ELF-1 (cell line): ENCODE measurements at regions not wholly inside any gene's neighbourhood (a gene's known extent, or its start where the extent isn't known, plus 50 kb on each side); places are given as distances from the start of the nearest gene placed in this dataset.
"Not testable (repeated sequence)": the region's sequence is repeated elsewhere in the genome, so short reads cannot be mapped to it uniquely, and the experiment has no call there.

Source experiments
- DNase-seq: peaks from one replicate; pipeline ENCODE4 v3.0.0-alpha.2; 2016; ENCODE audit warnings: low read depth, low spot score

DNA sequence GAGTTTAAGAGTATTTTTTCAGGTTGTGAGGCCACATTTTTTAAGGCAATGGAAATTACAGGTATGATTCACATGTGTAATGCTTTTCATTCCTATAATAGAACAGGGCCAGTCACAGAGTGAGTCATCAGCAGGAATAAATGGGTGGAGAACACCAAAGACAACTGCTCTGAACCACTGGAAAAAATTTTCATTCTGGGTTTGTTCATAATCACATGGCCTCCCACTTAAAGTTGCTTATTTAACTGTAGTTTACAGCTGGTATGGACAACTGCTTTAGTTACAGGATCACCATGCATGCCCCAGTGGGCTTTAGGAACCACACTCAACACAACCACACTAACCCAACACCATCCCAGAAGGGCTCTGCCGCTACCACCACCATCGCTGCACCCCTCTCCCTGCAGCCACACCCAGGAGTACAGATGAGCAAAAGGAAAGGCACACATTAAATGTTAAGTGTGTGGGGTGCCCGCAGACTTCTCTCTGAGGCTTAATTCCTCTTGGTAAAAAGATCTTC lies 107.0 kb upstream of the DST start:
- no peak for DNase-seq

- no peak for DNase-seq
These were observed 104.2 kb upstream of the DST start for GRCh38 chr6:56746767-56747504.

GRCh38 chr6:56745971-56746370 lies 103.3 kb upstream of the DST start:
- peak; percentile 58 for DNase-seq

DNA sequence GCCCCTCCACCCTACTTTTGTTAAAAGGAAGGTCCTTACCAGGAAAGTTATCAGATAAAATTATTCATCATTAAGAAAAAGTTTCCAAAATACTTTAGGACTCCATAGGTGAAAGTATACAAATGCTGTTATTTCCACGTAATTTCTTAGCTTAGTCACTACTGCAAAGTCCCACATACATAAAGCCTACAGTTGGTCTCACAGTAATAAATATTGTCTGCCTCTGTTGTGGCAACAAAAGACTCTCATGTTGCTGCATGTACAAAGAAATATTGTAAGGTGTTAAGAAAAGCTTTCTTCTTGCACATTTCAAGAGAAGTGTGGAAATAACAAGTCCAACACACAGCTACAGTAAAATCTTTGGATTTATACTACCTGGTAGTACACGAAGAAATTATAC lies 102.4 kb upstream of the DST start:
- DNase-seq: no peak

- no peak for DNase-seq
These were observed 101.8 kb upstream of the DST start for GRCh38 chr6:56744528-56744927.

DNA sequence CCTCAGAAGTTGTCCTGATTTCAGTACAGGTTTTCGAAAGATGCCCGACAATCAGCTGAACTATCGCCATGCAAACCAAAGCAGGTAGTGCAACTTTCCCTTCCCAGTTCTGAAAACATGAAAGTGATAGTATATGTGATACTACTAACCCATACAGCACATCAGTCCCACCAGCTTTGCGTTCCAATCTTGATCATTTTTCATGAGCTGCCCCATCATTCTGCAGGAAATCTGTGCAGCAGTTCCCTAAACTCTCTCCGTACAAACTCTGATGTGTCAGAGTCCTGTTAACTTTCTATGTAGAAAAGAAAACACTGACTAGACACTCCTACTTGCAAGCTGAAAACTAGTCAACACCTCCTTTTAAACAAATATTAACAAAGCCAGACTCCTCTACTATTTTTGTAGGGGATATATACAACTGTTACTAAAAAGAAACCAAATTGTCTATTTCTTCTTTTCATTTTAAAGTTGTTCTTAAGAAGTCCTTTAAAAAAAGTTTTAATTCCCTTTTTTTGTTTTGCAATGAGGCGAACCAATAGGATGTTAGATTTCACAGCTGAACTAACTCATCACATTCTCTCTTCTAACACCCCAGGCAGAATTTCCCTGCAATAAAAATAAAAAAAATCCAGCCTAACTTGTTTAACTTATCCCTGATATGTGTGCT lies 99.6 kb upstream of the DST start:
- DNase-seq: no peak

DNA sequence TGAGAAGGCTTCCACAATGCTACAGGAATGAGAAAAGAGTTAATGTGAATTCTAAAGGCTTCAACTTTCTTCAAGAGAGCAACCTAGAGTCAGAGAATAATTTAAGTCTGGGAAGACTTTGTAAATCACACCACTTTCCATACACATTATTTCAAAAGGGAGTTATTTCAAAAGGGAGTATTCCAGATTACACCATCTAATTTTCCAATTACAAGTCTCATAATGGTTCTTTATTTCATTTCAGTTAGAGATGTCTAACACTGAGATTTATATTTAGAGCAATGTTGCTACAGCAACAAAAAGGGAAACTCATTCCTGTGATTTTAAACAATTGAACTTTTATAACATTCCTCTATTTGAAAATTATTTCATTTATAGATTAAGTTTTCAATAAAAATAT lies 98.8 kb upstream of the DST start:
- DNase-seq: no peak

DNA sequence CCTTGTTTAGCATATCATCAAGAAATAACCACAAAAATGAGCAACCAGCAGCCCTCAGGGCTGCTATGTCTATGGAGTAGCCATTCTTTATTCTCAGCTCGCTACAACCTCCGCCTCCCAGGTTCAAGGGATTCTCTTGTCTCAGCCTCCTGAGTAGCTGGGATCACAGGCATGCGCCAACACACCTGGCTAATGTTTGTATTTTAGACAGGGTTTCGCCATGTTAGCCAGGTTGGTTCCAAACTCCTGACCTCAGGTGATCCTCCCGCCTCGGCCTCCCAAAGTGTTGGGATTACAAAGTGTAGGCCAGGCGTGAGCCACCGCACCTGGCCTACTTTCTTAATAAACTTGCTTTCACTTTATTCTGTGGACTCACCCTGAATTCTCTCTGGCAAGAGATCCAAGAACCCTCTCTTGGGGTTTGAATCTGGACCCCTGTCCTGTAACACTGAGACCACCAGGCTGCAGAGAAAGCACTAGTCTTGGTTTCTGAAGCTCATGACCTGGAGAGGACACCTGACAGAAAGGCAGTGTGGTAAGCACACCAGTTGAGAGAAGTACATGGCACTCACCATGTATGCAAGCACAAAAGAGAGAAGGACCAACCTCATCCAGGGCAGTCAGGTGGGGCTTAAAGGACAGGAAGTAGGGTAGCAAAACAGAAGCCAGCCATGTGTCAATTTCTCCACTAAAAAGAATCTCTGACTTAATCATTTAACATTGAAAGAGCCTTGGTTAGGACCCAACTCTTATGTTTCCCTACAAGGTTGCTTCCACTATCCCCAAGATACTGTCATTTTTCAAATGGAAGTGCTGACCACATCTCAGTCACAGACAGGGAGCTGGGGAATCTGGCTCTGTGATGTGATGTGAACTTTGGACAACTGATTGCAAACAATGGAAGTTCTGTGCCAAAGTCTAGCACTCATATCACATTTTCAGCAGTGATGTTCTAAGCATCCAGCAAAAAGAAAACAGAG lies 97.4 kb upstream of the DST start:
- DNase-seq: no peak

- no peak for DNase-seq
These were observed 94.1 kb upstream of the DST start for GRCh38 chr6:56736804-56737203.

GRCh38 chr6:56734335-56734734 lies 91.6 kb upstream of the DST start:
- DNase-seq: no peak

DNA sequence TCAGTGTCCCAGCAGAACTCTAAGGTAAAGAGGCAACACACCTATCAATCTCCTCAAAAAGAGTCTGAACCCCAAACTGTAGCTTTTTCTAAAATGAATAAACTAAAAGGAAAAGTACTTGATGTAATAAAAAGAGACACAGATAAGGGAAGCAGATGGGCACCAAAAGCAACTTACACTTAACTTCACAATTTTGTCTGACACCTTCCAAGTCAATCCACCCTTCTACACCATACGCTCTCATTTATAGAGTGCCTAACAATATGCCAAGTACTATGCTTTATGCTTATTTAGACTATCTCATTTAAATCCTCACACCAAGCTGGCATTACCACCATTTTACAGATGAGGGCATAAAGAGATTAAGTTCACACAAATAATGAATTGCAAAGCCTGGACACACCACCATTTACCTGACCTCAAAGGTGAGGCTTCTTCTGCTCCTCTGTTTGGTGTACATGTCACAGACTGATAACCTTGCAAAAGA lies 90.6 kb upstream of the DST start:
- DNase-seq: no peak

DNA sequence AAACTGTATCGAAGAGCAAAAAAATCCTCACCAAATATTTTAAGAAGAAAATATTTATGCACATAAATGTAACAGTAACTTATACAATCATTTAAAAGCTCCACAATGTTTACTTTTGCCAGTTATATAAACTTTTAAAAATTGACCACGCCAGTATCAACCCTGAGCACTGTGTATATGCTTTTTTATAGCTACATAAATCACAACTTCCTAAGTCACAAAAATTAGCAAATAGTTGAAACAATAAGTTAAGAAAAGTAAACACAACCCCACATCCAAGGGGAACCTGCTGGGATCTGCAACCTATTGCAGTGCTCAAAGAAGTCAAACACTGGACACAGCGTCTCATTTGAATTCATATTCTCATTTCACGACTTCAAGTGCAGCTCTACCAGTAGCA lies 89.8 kb upstream of the DST start:
- DNase-seq: no peak

DNA sequence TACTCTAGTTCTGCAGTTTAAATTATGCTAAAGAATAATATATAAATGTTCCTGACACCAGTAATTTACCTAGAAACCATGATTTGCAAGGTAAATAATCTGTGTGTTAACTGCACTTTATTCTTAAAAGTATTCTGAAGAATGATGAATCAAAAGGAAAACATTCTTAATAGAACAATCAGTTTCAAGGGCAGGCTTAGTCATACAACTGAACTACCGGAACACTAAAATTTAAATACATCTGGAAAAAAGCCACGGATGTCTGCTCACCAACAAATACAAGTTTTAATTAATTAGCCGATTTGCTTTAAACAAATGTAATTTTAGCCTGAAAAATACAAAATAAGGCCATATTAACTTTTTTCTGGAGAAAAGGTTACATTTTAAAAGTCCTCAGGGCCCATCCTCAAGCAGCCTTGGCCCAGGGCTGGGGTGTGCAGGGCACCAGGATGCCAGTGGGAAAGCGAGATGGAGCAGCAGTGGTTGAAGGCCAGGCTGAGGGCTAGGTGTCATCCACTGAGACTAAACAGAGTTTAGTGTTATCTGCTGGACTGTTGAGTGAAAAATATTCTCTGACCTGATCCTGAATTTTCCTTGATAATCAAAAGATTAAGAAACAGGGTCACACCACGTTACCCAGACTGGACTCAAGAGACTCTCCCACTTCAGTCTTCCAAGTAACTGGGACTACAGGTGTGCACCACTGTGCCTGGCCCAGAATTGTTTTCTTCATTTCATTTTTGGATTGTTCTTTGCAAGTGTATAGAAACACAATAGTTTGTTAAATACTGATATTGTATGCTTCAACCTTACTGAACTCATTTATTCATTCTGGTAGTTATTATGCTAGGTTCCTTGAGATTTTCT lies 88.2 kb upstream of the DST start:
- DNase-seq: no peak

DNA sequence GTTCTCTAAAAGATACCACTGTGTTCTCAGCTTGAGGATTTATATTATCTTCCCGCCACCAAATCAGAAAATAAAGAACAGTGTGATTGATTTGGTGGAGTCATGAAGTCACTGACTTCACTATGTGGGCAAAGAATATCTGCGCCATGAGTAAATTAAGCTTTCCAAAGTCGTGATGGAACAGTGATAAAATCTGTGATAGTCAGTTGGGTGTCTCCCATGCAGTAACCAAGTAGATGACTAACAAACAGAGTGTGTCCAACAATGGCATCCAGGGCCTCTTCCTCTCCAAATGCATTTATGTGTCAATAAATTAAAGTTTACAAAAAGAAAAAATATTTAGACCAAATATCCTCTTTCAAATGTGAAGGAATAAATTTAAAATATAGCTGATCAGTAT lies 87.0 kb upstream of the DST start:
- no peak for DNase-seq

GRCh38 chr6:56729166-56729565 lies 86.5 kb upstream of the DST start:
- not testable (repeated sequence) for DNase-seq

- no peak for DNase-seq
These were observed 84.6 kb upstream of the DST start for GRCh38 chr6:56727097-56727850.

DNA sequence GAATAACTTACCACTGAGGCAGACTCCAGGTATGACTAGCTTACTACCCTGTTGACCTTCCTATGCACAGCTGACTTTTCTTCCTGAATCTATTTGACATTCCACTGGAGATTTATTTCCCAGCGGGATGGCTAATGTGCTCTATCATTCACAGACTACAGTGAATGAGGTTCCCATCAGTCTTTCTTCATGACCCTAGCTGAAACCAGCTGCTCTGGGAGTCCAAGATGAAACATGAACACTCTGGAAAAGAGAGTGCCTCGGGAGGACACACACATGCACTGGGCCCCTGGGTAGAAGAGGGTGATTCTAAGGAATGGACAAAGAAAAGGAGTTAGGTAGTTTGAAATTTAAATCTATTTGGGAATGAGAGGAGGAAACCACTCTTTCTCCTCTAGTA lies 82.6 kb upstream of the DST start:
- no peak for DNase-seq

DNA sequence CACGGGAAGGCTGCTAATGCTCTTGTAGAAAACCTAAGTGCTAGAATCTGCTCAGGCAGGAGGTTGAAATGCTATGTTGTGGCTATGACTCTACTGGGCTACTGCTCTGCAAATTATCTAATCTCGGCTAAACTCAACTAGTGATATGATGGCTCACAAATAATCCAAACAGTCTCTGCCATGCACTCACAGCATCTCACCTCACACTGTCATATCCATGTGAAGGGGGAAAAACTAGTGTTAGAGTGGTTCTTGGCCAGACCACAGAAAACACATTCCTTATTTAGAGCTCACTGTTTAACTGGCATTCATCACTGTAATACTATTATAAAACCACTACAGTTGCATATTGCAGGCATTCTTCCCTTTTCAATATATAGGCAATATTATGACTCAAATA lies 81.8 kb upstream of the DST start:
- DNase-seq: no peak

- DNase-seq: no peak
These were observed 78.2 kb upstream of the DST start for GRCh38 chr6:56720882-56721281.

DNA sequence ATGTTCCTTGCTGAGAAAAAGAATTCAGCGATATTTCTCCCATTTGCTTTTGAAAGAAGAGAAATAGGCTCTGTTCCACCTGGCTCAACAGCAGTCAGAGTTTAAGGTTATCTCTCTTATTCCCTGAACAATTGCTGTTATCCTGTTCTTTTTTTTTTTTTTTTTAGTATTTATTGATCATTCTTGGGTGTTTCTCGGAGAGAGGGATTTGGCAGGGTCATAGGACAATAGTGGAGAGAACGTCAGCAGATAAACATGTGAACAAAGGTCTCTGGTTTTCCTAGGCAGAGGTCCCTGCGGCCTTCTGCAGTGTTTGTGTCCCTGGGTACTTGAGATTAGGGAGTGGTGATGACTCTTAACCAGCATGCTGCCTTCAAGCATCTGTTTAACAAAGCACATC lies 77.5 kb upstream of the DST start:
- DNase-seq: not testable (repeated sequence)
